ENCODE measurements at regions not wholly inside any gene's neighbourhood (a gene's known extent, or its start where the extent isn't known, plus 50 kb on each side); places are given as distances from the start of the nearest gene placed in this dataset.

DNA sequence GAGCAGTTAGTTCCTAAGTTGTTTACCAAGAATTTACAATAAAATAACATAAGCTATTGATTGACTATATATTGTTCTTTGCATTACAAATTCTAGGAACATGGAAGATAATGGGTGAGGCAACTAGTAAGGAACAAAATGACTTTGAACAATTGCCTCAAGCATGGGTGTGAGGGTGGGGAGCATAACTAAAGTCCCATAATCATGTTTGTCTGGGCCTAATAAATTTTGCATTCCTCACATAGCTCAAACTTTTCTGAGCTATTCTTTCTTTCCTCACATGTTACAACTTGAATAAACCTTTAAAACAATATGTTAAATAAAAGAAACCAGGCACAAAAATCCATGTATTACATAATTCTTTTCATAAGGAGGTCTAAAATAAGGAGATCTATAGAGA, 1066.1 kb downstream of the NR2F1-AS1 start:
- TF ChIP-seq, protein P1, sequence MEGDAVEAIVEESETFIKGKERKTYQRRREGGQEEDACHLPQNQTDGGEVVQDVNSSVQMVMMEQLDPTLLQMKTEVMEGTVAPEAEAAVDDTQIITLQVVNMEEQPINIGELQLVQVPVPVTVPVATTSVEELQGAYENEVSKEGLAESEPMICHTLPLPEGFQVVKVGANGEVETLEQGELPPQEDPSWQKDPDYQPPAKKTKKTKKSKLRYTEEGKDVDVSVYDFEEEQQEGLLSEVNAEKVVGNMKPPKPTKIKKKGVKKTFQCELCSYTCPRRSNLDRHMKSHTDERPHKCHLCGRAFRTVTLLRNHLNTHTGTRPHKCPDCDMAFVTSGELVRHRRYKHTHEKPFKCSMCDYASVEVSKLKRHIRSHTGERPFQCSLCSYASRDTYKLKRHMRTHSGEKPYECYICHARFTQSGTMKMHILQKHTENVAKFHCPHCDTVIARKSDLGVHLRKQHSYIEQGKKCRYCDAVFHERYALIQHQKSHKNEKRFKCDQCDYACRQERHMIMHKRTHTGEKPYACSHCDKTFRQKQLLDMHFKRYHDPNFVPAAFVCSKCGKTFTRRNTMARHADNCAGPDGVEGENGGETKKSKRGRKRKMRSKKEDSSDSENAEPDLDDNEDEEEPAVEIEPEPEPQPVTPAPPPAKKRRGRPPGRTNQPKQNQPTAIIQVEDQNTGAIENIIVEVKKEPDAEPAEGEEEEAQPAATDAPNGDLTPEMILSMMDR (IDR thresholded peaks at IDR 0.05 in 4 of 5, conservative IDR thresholded peaks at IDR 0.05 in 1 of 5) = no peak
- TF ChIP-seq POLR2A (IDR thresholded peaks at IDR 0.05) = no peak
